WERI-Rb-1 (cell line): ENCODE measurements at regions not wholly inside any gene's neighbourhood (a gene's known extent, or its start where the extent isn't known, plus 50 kb on each side); places are given as distances from the start of the nearest gene placed in this dataset.

ENCODE experiments used
- DNase-seq: peaks from one replicate; pipeline ENCODE4 v3.0.0-alpha.2; 2020
- H3K27ac ChIP-seq: fragments of 250-450 bp; sonication (Bioruptor Pico); 2 replicates; pipeline ENCODE4 v1.5.1; 2020; ENCODE audit warnings: mild to moderate bottlenecking, moderate library complexity
- H3K27me3 ChIP-seq: fragments of 250-450 bp; sonication (Bioruptor Pico); 2 replicates; pipeline ENCODE4 v1.5.1; 2021; ENCODE audit warnings: mild to moderate bottlenecking, low read depth, moderate library complexity; ENCODE audit not compliant: insufficient read depth, severe bottlenecking
- H3K36me3 ChIP-seq: fragments of 250-450 bp; sonication (Bioruptor Pico); 2 replicates; pipeline ENCODE4 v1.5.1; 2020; ENCODE audit warnings: mild to moderate bottlenecking, moderate library complexity
- H3K4me3 ChIP-seq: 2 replicates; pipeline ENCODE4 v1.5.1; 2011; ENCODE audit warnings: low read depth, mild to moderate bottlenecking, control low read depth, low read length
- H3K9me3 ChIP-seq: fragments of 250-450 bp; sonication (Bioruptor Pico); 2 replicates; pipeline ENCODE4 v1.5.1; 2021; ENCODE audit warnings: mild to moderate bottlenecking, moderate library complexity; ENCODE audit not compliant: severe bottlenecking
- CTCF ChIP-seq: IDR thresholded peaks from 2 replicates; pipeline ENCODE4 v1.5.1; 2011; ENCODE audit warnings: low read depth, mild to moderate bottlenecking, control low read depth, inconsistent platforms, low read length

GRCh38 chr20:6622041-6622440 is 145.4 kb upstream of the BMP2 start:
- no peak for DNase-seq
- no peak for TF ChIP-seq CTCF
- Histone ChIP-seq H3K4me3 (no peak overlapping the region), H3K9me3 (no peaks in the 10 kb centered on the region), H3K27me3 (peaks cover 10% of the 10 kb centered on the region), H3K27ac (no peak overlapping the region), H3K36me3 (no peaks in the 10 kb centered on the region)

- no peak for TF ChIP-seq CTCF
- Histone ChIP-seq H3K36me3 (no peaks in the 10 kb centered on the region), H3K27me3 (peaks cover 15% of the 10 kb centered on the region), H3K27ac (no peak overlapping the region), H3K4me3 (no peak overlapping the region), H3K9me3 (no peaks in the 10 kb centered on the region)
- no peak for DNase-seq
Measured at GRCh38 chr20:6618051-6618450, 149.4 kb upstream of the BMP2 start.

GRCh38 chr20:6616421-6616820 is 151.1 kb upstream of the BMP2 start:
- no peaks in the 10 kb centered on the region for H3K36me3 ChIP-seq
- no peak overlapping the region for H3K27ac ChIP-seq
- peaks cover 22% of the 10 kb centered on the region for H3K27me3 ChIP-seq
- TF ChIP-seq CTCF: no peak
- no peak for DNase-seq
- no peaks in the 10 kb centered on the region for H3K9me3 ChIP-seq
- H3K4me3 ChIP-seq: no peak overlapping the region

GRCh38 chr20:6614836-6615235 is 152.7 kb upstream of the BMP2 start:
- H3K27me3 ChIP-seq: peaks cover 26% of the 10 kb centered on the region
- H3K27ac ChIP-seq: no peak overlapping the region
- no peak for DNase-seq
- H3K36me3 ChIP-seq: no peaks in the 10 kb centered on the region
- H3K9me3 ChIP-seq: no peaks in the 10 kb centered on the region
- no peak for TF ChIP-seq CTCF
- no peak overlapping the region for H3K4me3 ChIP-seq

- DNase-seq: no peak
- Histone ChIP-seq H3K9me3 (no peaks in the 10 kb centered on the region), H3K4me3 (no peak overlapping the region), H3K36me3 (no peaks in the 10 kb centered on the region), H3K27ac (no peak overlapping the region), H3K27me3 (peaks cover 33% of the 10 kb centered on the region)
- TF ChIP-seq CTCF: no peak
Measured at GRCh38 chr20:6613280-6613861, 154.1 kb upstream of the BMP2 start.

GRCh38 chr20:6612606-6612923 is 154.9 kb upstream of the BMP2 start:
- H3K36me3 ChIP-seq: no peaks in the 10 kb centered on the region
- H3K4me3 ChIP-seq: no peak overlapping the region
- TF ChIP-seq CTCF: no peak
- no peak for DNase-seq
- peaks cover 37% of the 10 kb centered on the region for H3K27me3 ChIP-seq
- H3K9me3 ChIP-seq: no peaks in the 10 kb centered on the region
- H3K27ac ChIP-seq: no peak overlapping the region
